ENCODE measurements at regions not wholly inside any gene's neighbourhood (a gene's known extent, or its start where the extent isn't known, plus 50 kb on each side); places are given as distances from the start of the nearest gene placed in this dataset.

- intact Hi-C loops (cut with micrococcal nuclease; ENCODE audit: unreplicated experiment) (no loop called here), in situ Hi-C loops (cut with MboI) (no loop called here)
- Histone ChIP-seq H3K4me3 (no peak overlapping the region), H3K79me2 (ENCODE audit: control insufficient read depth, insufficient read depth, low read length) (no peaks in the 10 kb centered on the region), H3K27me3 (replicated peaks in 1 of 2; ENCODE audit: control insufficient read depth in 2 of 2, insufficient read depth in 2 of 2, low read length in 1 of 2) (no peaks in the 10 kb centered on the region), H2AFZ (ENCODE audit: control insufficient read depth, low read depth, low read length) (no peak overlapping the region), H3K4me1 (ENCODE audit: control insufficient read depth, insufficient read depth, low read length) (no peaks in the 10 kb centered on the region), H3K4me2 (ENCODE audit: control insufficient read depth, insufficient read depth) (no peak overlapping the region), H3K36me3 (ENCODE audit: control insufficient read depth in 2 of 2, insufficient read depth in 2 of 2, low read length in 1 of 2) (no peaks in the 10 kb centered on the region), H4K20me1 (ENCODE audit: control insufficient read depth, insufficient read depth) (no peaks in the 10 kb centered on the region), H3K27ac (ENCODE audit: control insufficient read depth, insufficient read depth) (no peak overlapping the region), H3K9me3 (replicated peaks; ENCODE audit: control insufficient read depth, insufficient read depth, low read length) (no peaks in the 10 kb centered on the region), H3K9ac (ENCODE audit: control insufficient read depth, insufficient read depth, low read length) (no peak overlapping the region)
- POLR2A ChIA-PET = no interaction called here
- no TSS peak for BruUV-seq (replicated peaks)
- RAD21 ChIA-PET (ENCODE audit: unreplicated experiment) = no interaction called here
- no peak for ATAC-seq
- no peak for FAIRE-seq
- TF ChIP-seq BCL11A (IDR thresholded peaks at IDR 0.05; ENCODE audit: low read depth, low read length) = no peak
- no peak for TF ChIP-seq SMC3 (IDR thresholded peaks at IDR 0.05; ENCODE audit: borderline replicate concordance, low read length)
- no peak for TF ChIP-seq GATAD2B (conservative IDR thresholded peaks at IDR 0.05; ENCODE audit: low read depth)
- no peak for TF ChIP-seq TAF1 (IDR thresholded peaks at IDR 0.05; ENCODE audit: borderline replicate concordance, low read depth, low read length)
- TF ChIP-seq CBFB (IDR thresholded peaks at IDR 0.05; ENCODE audit: low read depth) = no peak
- TF ChIP-seq LARP7 (IDR thresholded peaks at IDR 0.05) = no peak
- CTCF ChIA-PET = no interaction called here
- no peak for DNase-seq (ENCODE audit: low read depth, low spot score)
- SMC1A ChIA-PET (ENCODE audit: uncharacterized antibody, unreplicated experiment) = no interaction called here
- WGBS (ENCODE audit: insufficient coverage, insufficient replicate concordance, low lambda C conversion rate, missing lambda C conversion rate) = 0% methylated on average over 2 of the region's 2 CpGs
These were observed 288.4 kb downstream of the CRLF2 start for GRCh38 chrX:924017-924416.

- POLR2A ChIA-PET = no interaction called here
- CTCF ChIA-PET = no interaction called here
- no peak for FAIRE-seq
- Histone ChIP-seq H2AFZ (ENCODE audit: control insufficient read depth, low read depth, low read length) (no peak overlapping the region), H4K20me1 (ENCODE audit: control insufficient read depth, insufficient read depth) (no peaks in the 10 kb centered on the region), H3K27ac (ENCODE audit: control insufficient read depth, insufficient read depth) (no peak overlapping the region), H3K27me3 (replicated peaks in 1 of 2; ENCODE audit: control insufficient read depth in 2 of 2, insufficient read depth in 2 of 2, low read length in 1 of 2) (no peaks in the 10 kb centered on the region), H3K4me1 (ENCODE audit: control insufficient read depth, insufficient read depth, low read length) (no peaks in the 10 kb centered on the region), H3K9me3 (replicated peaks; ENCODE audit: control insufficient read depth, insufficient read depth, low read length) (no peaks in the 10 kb centered on the region), H3K36me3 (ENCODE audit: control insufficient read depth in 2 of 2, insufficient read depth in 2 of 2, low read length in 1 of 2) (no peaks in the 10 kb centered on the region), H3K79me2 (ENCODE audit: control insufficient read depth, insufficient read depth, low read length) (no peaks in the 10 kb centered on the region), H3K4me3 (no peak overlapping the region), H3K4me2 (ENCODE audit: control insufficient read depth, insufficient read depth) (no peak overlapping the region), H3K9ac (ENCODE audit: control insufficient read depth, insufficient read depth, low read length) (no peak overlapping the region)
- no TSS peak for BruUV-seq (replicated peaks)
- SMC1A ChIA-PET (ENCODE audit: uncharacterized antibody, unreplicated experiment) = no interaction called here
- TF ChIP-seq IRF5 (IDR thresholded peaks at IDR 0.05; ENCODE audit: borderline replicate concordance) = no peak
- TF ChIP-seq STAT3 (IDR thresholded peaks at IDR 0.05; ENCODE audit: low read depth, low read length) = no peak
- TF ChIP-seq CBFB (IDR thresholded peaks at IDR 0.05; ENCODE audit: low read depth) = no peak
- no peak for TF ChIP-seq RELB (IDR thresholded peaks at IDR 0.05; ENCODE audit: low read depth)
- no peak for TF ChIP-seq TBL1XR1 (IDR thresholded peaks at IDR 0.05; ENCODE audit: low read depth, low read length)
- no peak for TF ChIP-seq ZBTB11 (CRISPR knock-in tag; IDR thresholded peaks at IDR 0.05)
- TF ChIP-seq WRNIP1 (IDR thresholded peaks at IDR 0.05; ENCODE audit: borderline replicate concordance, low read depth, low read length) = no peak
- TF ChIP-seq YBX1 (IDR thresholded peaks at IDR 0.05) = no peak
- intact Hi-C loops (cut with micrococcal nuclease; ENCODE audit: unreplicated experiment) = no loop called here
- ATAC-seq = no peak
- in situ Hi-C loops (cut with MboI) = no loop called here
- DNase-seq (ENCODE audit: low read depth, low spot score) = no peak
- RAD21 ChIA-PET (ENCODE audit: unreplicated experiment) = no interaction called here
- 50% methylated on average over 25 of the region's 25 CpGs for WGBS (ENCODE audit: insufficient coverage, insufficient replicate concordance, low lambda C conversion rate, missing lambda C conversion rate)
These were observed 289.7 kb downstream of the SHOX start for GRCh38 chrX:920234-920799.
